SK-N-SH (cell line): ENCODE measurements at regions not wholly inside any gene's neighbourhood (a gene's known extent, or its start where the extent isn't known, plus 50 kb on each side); places are given as distances from the start of the nearest gene placed in this dataset.

Source experiments
- CTCF ChIA-PET: fragments of 300-600, 350-600 bp; formaldehyde crosslinking; extraction: SDS; loops from one replicate; lab custom pipeline; 2021; lab: Yijun Ruan, JAX
- POLR2A ChIA-PET: fragments of 350-600 bp; sonication (Branson Sonifier 250); formaldehyde crosslinking; extraction: SDS; loops from one replicate; lab custom pipeline; 2020; ENCODE audit warnings: antibody characterized with exemption, inconsistent platforms; lab: Yijun Ruan, JAX
- DNase-seq: peaks from one replicate; pipeline ENCODE4 v3.0.0; 2012
- H2AFZ ChIP-seq: fragments of 200-600 bp; sonication (generic); 2 replicates; pipeline ENCODE4 v1.8.1; 2016; ENCODE audit warnings: antibody characterized with exemption, mild to moderate bottlenecking, low read depth
- H3F3A ChIP-seq: fragments of 200-600 bp; sonication (generic); replicated peaks from 2 replicates; pipeline ENCODE3; 2016; ENCODE audit warnings: antibody characterized with exemption, mild to moderate bottlenecking; ENCODE audit not compliant: insufficient read depth
- H3K27ac ChIP-seq, 2 experiments: fragments of 200-500 bp in 1 of 2; fragments of 200-600 bp in 1 of 2; sonication (Bioruptor generic) in 1 of 2; sonication (generic), shearing (Covaris generic) in 1 of 2; 2 replicates each; pipeline versions ENCODE4 v1.5.1 to v1.6.1; 2014 to 2016; ENCODE audit warnings: low read depth in 2 of 2, inconsistent platforms in 1 of 2, low read length in 1 of 2, mild to moderate bottlenecking in 1 of 2, mixed read lengths in 1 of 2
- H3K27me3 ChIP-seq: fragments of 200-600 bp; sonication (generic), shearing (Covaris generic); 2 replicates; pipeline ENCODE4 v1.6.1; 2016; ENCODE audit warnings: mixed run types; ENCODE audit not compliant: insufficient read depth
- H3K36me3 ChIP-seq, 2 experiments: fragments of 200-500 bp in 1 of 2; fragments of 200-600 bp in 1 of 2; sonication (Bioruptor generic) in 1 of 2; sonication (generic) in 1 of 2; replicated peaks in 1 of 2; 2 replicates each; pipeline versions ENCODE3 to v1.5.1; 2014 to 2016; ENCODE audit warnings: low read length in 1 of 2, mild to moderate bottlenecking in 1 of 2; ENCODE audit not compliant: insufficient read depth in 2 of 2, control insufficient read depth in 1 of 2
- H3K4me1 ChIP-seq, 2 experiments: fragments of 200-500 bp in 1 of 2; fragments of 200-600 bp in 1 of 2; sonication (Bioruptor generic) in 1 of 2; sonication (generic), shearing (Covaris generic) in 1 of 2; 2 replicates each; pipeline versions ENCODE4 v1.5.1 to v1.6.1; 2014 to 2016; ENCODE audit warnings: low read depth in 1 of 2, low read length in 1 of 2, mixed run types in 1 of 2; ENCODE audit not compliant: insufficient read depth in 2 of 2, control insufficient read depth in 1 of 2
- H3K4me2 ChIP-seq: fragments of 200-600 bp; sonication (generic), shearing (Covaris generic); 2 replicates; pipeline ENCODE4 v1.6.1; 2017; ENCODE audit warnings: mixed run types
- H3K4me3 ChIP-seq, 2 experiments: fragments of 200-500 bp in 1 of 2; fragments of 200-600 bp in 1 of 2; sonication (Bioruptor generic) in 1 of 2; sonication (generic), shearing (Covaris generic) in 1 of 2; 2 replicates each; pipeline versions ENCODE4 v1.5.1 to v1.8.1; 2014 to 2016; ENCODE audit warnings: low read depth in 2 of 2, inconsistent platforms in 1 of 2, low read length in 1 of 2, mild to moderate bottlenecking in 1 of 2, mixed read lengths in 1 of 2, moderate library complexity in 1 of 2
- H3K79me2 ChIP-seq: fragments of 200-600 bp; sonication (generic); 2 replicates; pipeline ENCODE4 v1.8.1; 2017; ENCODE audit warnings: mild to moderate bottlenecking; ENCODE audit not compliant: insufficient read depth
- H3K9ac ChIP-seq: fragments of 200-600 bp; sonication (generic); 2 replicates; pipeline ENCODE4 v1.6.1; 2017; ENCODE audit warnings: mixed run types
- H3K9me2 ChIP-seq: fragments of 200-600 bp; sonication (generic); 2 replicates; pipeline ENCODE4 v1.6.1; 2017; ENCODE audit warnings: mixed run types
- H3K9me3 ChIP-seq: fragments of 200-600 bp; sonication (generic); 2 replicates; pipeline ENCODE4 v1.6.1; 2017; ENCODE audit warnings: mixed run types, mild to moderate bottlenecking, moderate library complexity
- H4K20me1 ChIP-seq: fragments of 200-600 bp; sonication (generic); 2 replicates; pipeline ENCODE4 v1.6.1; 2017; ENCODE audit warnings: mild to moderate bottlenecking, mixed run types; ENCODE audit not compliant: insufficient read depth
- EP300 ChIP-seq, 2 experiments: IDR thresholded peaks; 2 replicates each; pipeline versions ENCODE4 v1.4.0 to v1.6.1; 2012; ENCODE audit warnings: borderline replicate concordance in 1 of 2, low read depth in 1 of 2, low read length in 1 of 2
- EZH2phosphoT487 ChIP-seq: fragments of 200-600 bp; sonication (generic); IDR thresholded peaks from 2 replicates; pipeline ENCODE4 v1.6.1; 2017; ENCODE audit warnings: low read depth, mixed run types, mild to moderate bottlenecking, antibody characterized with exemption, moderate library complexity, borderline replicate concordance
- FOXJ3 ChIP-seq: sonication (generic); formaldehyde crosslinking; IDR thresholded peaks from 2 replicates; pipeline ENCODE4 v1.5.1; 2020; ENCODE audit warnings: mild to moderate bottlenecking, missing genetic modification reagents
- MEF2A ChIP-seq: IDR thresholded peaks from 2 replicates; pipeline ENCODE4 v1.4.0; 2012; ENCODE audit warnings: low read depth, borderline replicate concordance
- MXI1 ChIP-seq: IDR thresholded peaks from 2 replicates; pipeline ENCODE4 v1.6.1; 2012; ENCODE audit warnings: mild to moderate bottlenecking, low read depth, low read length, improper control_type of control experiment
- POLR2AphosphoS5 ChIP-seq: IDR thresholded peaks from 2 replicates; pipeline ENCODE4 v1.6.1; 2012; ENCODE audit warnings: low read depth, low read length
- YY1 ChIP-seq: IDR thresholded peaks from 2 replicates; pipeline ENCODE4 v1.4.0; 2012; ENCODE audit warnings: low read depth, mild to moderate bottlenecking
- WGBS: methylation state at CpG from one replicate; pipeline ENCODE4 v1.1.6; 2017; ENCODE audit warnings: low lambda C conversion rate; 5-methylcytosine and 5-hydroxymethylcytosine counted together
- TF ChIP-seq, protein P1 (sequence below): fragments of 150-350 bp; IDR thresholded peaks from 2 replicates; pipeline ENCODE4 v1.6.1; 2016; ENCODE audit warnings: mild to moderate bottlenecking, low read depth, low read length
- TF ChIP-seq, protein P2 (sequence below): IDR thresholded peaks from 2 replicates; pipeline ENCODE4 v1.4.0; 2012; ENCODE audit warnings: low read depth
- TF ChIP-seq, protein P3 (sequence below): IDR thresholded peaks from 2 replicates; pipeline ENCODE4; 2012
- TF ChIP-seq, protein P4 (sequence below): IDR thresholded peaks from 2 replicates; pipeline ENCODE4 v1.4.0; 2012; ENCODE audit warnings: low read depth, borderline replicate concordance

DNA sequence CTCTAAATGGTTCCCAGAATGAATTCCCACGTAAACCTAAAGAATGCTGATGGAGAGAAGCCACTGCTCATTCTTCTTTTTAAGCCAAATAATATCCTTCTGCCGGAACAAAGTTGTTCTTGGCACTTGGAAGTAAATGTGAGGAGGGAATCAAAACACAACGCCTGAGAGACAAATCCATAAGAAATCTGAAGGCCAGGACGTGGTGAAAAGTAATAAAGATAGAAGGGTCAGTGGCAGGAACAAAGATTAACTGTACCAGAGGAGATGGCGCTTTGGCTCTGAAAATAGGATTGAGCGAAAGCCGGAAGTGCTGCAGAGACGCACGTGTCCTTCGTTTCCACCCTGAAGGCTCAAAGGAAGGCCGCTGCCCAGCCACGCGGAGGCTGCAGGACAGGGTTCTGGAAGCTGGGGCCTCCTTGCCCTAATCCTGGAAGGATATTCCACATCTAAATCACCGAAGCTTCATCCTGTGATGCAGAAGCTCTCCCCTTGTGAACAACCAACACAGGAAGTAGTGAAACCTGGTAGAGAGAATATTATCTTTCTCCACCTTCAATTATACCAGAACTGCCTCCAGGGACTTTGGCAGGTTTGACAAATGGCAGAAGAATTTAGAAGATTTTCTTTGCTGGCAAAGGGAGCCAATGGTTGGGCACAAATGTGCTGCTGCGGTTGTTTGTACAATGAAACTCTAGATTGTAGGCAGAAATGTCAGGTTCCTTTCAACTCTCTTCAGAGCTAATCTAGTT is 214.6 kb upstream of the SERP2 start:
- Histone ChIP-seq H3F3A (no peaks in the 10 kb centered on the region), H3K9me2 (no peaks in the 10 kb centered on the region), H3K27me3 (no peaks in the 10 kb centered on the region; the same call in 1 of the 2 replicates), H3K36me3 (no peaks in the 10 kb centered on the region), H2AFZ (no peak overlapping the region), H4K20me1 (no peaks in the 10 kb centered on the region), H3K9ac (no peak overlapping the region), H3K4me1 (no peaks in the 10 kb centered on the region; a peak in 1 of 4 replicates), H3K4me3 (no peak overlapping the region), H3K9me3 (no peaks in the 10 kb centered on the region), H3K27ac (no peak overlapping the region), H3K4me2 (no peak overlapping the region), H3K79me2 (no peaks in the 10 kb centered on the region)
- ChIA-PET CTCF (no interaction called here), POLR2A (no interaction called here)
- DNase-seq: no peak
- no peak for TF ChIP-seq MXI1
- no peak for TF ChIP-seq YY1
- TF ChIP-seq POLR2AphosphoS5: no peak
- TF ChIP-seq FOXJ3 (CRISPR knock-in tag): no peak
- TF ChIP-seq EP300 (IDR thresholded peaks at IDR 0.05; ENCODE audit: borderline replicate concordance in 1 of 2, low read depth in 1 of 2, low read length in 1 of 2): no peak
- 88% methylated on average over 15 of the region's 15 CpGs for WGBS

GRCh38 chr13:44159633-44160279 is 213.9 kb upstream of the SERP2 start:
- DNase-seq: no peak
- TF ChIP-seq MEF2A: no peak
- TF ChIP-seq, protein P1, sequence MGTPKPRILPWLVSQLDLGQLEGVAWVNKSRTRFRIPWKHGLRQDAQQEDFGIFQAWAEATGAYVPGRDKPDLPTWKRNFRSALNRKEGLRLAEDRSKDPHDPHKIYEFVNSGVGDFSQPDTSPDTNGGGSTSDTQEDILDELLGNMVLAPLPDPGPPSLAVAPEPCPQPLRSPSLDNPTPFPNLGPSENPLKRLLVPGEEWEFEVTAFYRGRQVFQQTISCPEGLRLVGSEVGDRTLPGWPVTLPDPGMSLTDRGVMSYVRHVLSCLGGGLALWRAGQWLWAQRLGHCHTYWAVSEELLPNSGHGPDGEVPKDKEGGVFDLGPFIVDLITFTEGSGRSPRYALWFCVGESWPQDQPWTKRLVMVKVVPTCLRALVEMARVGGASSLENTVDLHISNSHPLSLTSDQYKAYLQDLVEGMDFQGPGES: no peak
- TF ChIP-seq, protein P2, sequence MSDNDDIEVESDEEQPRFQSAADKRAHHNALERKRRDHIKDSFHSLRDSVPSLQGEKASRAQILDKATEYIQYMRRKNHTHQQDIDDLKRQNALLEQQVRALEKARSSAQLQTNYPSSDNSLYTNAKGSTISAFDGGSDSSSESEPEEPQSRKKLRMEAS: no peak
- TF ChIP-seq, protein P3, sequence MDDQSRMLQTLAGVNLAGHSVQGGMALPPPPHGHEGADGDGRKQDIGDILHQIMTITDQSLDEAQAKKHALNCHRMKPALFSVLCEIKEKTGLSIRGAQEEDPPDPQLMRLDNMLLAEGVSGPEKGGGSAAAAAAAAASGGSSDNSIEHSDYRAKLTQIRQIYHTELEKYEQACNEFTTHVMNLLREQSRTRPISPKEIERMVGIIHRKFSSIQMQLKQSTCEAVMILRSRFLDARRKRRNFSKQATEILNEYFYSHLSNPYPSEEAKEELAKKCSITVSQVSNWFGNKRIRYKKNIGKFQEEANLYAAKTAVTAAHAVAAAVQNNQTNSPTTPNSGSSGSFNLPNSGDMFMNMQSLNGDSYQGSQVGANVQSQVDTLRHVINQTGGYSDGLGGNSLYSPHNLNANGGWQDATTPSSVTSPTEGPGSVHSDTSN: no peak
- no peak for TF ChIP-seq EZH2phosphoT487
- TF ChIP-seq FOXJ3 (CRISPR knock-in tag): no peak
- TF ChIP-seq, protein P4, sequence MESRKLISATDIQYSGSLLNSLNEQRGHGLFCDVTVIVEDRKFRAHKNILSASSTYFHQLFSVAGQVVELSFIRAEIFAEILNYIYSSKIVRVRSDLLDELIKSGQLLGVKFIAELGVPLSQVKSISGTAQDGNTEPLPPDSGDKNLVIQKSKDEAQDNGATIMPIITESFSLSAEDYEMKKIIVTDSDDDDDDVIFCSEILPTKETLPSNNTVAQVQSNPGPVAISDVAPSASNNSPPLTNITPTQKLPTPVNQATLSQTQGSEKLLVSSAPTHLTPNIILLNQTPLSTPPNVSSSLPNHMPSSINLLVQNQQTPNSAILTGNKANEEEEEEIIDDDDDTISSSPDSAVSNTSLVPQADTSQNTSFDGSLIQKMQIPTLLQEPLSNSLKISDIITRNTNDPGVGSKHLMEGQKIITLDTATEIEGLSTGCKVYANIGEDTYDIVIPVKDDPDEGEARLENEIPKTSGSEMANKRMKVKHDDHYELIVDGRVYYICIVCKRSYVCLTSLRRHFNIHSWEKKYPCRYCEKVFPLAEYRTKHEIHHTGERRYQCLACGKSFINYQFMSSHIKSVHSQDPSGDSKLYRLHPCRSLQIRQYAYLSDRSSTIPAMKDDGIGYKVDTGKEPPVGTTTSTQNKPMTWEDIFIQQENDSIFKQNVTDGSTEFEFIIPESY: no peak

More at GRCh38 chr13:44159633-44160279, 213.9 kb upstream of the SERP2 start:
- Histone ChIP-seq H3K27ac (no peak overlapping the region), H3K9me2 (no peaks in the 10 kb centered on the region), H3K36me3 (no peaks in the 10 kb centered on the region), H3K79me2 (no peaks in the 10 kb centered on the region), H2AFZ (no peak overlapping the region), H3K4me1 (no peaks in the 10 kb centered on the region; a peak in 1 of 4 replicates), H3F3A (no peaks in the 10 kb centered on the region), H3K4me3 (no peak overlapping the region), H3K4me2 (no peak overlapping the region), H3K27me3 (no peaks in the 10 kb centered on the region; the same call in 1 of the 2 replicates), H3K9me3 (no peaks in the 10 kb centered on the region), H4K20me1 (no peaks in the 10 kb centered on the region), H3K9ac (no peak overlapping the region)
- 44% methylated on average over 8 of the region's 8 CpGs for WGBS
- CTCF ChIA-PET: no interaction called here
- POLR2A ChIA-PET: no interaction called here
